Stimulated activated CD4-positive, alpha-beta T cell treated with anti-CD3 and anti-CD28 coated beads, Interleukin-1b, Interleukin-23, amount 100 ng/mL, for 1 hour (primary cell): ENCODE measurements at regions not wholly inside any gene's neighbourhood (a gene's known extent, or its start where the extent isn't known, plus 50 kb on each side); places are given as distances from the start of the nearest gene placed in this dataset.

Experiments used
- DNase-seq, 2 donors: peaks; one replicate each; pipeline ENCODE4 v3.0.0-alpha.2; 2020; ENCODE audit warnings: low read depth in 2 of 2

DNA sequence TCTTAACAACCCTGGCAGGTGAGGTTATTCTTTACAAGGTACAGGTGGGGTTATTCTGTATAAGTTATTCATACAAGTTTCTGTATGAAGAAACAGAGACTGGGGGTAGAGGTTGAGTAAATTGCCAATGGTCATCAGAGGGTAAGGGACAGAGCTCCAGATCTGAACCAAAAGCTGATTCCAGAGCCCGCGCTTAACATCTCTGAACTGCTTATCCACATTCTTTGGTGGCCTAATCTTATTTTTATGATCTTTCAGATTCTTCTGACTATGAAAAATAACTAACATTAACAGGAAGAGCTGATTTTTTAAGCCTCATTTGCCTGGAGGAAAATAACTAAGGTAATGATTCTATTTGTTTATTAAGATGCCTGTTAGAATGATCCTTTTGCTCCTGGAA, 63.9 kb upstream of the BARHL2 start:
- DNase-seq, result no peak

DNA sequence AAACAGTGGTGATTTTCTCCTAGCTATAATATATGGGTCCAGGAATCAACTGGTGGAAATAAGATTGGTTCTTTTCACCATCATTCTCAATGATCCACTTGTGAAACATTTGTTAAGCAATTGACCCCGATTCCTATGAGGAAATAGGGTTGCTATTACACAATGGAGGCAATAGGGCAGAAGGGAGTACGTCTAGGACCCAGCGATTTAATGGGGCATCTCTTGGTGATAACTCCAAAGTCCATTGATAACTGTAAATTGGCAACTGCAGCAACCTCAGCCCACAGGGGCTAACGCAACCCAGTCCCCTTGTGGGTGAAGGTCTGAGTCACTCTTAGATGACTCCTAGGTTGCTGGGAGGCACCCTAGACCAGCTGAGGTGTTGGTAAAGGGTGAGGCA, 62.5 kb upstream of the BARHL2 start:
- DNase-seq, result no peak

- DNase-seq, result no peak
These were observed 61.4 kb upstream of the BARHL2 start for GRCh38 chr1:90778486-90778885.

DNA sequence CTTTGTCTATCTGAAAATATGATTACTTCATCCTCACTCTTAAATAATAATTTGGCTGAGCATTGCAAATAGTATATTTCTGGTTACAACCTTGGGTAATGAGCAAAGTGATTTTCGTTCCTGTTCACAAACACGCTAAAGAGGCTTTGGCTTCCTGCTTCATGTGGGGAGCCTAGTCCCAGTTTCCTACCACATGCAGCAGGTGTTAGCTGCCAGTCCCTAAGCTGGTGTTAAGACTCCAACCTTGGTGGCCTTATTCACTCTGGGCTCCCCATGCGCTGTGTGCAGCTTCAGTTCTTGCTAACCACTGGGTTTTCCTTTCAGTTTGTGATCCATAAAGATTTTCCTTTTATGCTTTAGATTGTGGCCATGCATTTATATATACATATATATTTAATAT, 56.7 kb upstream of the BARHL2 start:
- no peak for DNase-seq

- DNase-seq, result no peak
These were observed 51.7 kb upstream of the BARHL2 start for GRCh38 chr1:90768826-90769225.

DNA sequence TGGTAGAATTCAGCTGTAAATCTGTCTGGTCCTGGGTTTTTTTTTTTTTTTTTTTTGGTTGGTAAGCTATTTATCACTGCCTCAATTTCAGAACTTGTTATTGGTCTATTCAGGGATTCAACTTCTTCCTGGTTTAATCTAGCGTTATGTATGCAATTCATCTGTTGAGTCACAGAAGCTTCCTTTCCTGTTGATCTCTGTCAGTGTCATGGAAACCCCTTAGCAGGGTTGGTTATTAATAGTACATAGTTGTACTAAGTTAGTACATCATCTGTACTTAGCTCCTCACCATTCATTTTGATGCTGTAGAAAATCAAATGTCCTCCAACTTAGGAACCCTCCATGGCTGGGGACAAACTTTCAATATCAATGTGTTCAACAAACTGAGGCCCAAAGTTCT, 51.0 kb upstream of the BARHL2 start:
- no peak for DNase-seq
